SK-N-SH (cell line): ENCODE measurements at regions not wholly inside any gene's neighbourhood (a gene's known extent, or its start where the extent isn't known, plus 50 kb on each side); places are given as distances from the start of the nearest gene placed in this dataset.

ENCODE experiments used
- CTCF ChIA-PET: fragments of 300-600, 350-600 bp; formaldehyde crosslinking; extraction: SDS; loops from one replicate; lab custom pipeline; 2021; lab: Yijun Ruan, JAX
- POLR2A ChIA-PET: fragments of 350-600 bp; sonication (Branson Sonifier 250); formaldehyde crosslinking; extraction: SDS; loops from one replicate; lab custom pipeline; 2020; ENCODE audit warnings: antibody characterized with exemption, inconsistent platforms; lab: Yijun Ruan, JAX
- DNase-seq: peaks from one replicate; pipeline ENCODE4 v3.0.0; 2012
- H2AFZ ChIP-seq: fragments of 200-600 bp; sonication (generic); 2 replicates; pipeline ENCODE4 v1.8.1; 2016; ENCODE audit warnings: antibody characterized with exemption, mild to moderate bottlenecking, low read depth
- H3F3A ChIP-seq: fragments of 200-600 bp; sonication (generic); replicated peaks from 2 replicates; pipeline ENCODE3; 2016; ENCODE audit warnings: antibody characterized with exemption, mild to moderate bottlenecking; ENCODE audit not compliant: insufficient read depth
- H3K27ac ChIP-seq, 2 experiments: fragments of 200-500 bp in 1 of 2; fragments of 200-600 bp in 1 of 2; sonication (Bioruptor generic) in 1 of 2; sonication (generic), shearing (Covaris generic) in 1 of 2; 2 replicates each; pipeline versions ENCODE4 v1.5.1 to v1.6.1; 2014 to 2016; ENCODE audit warnings: low read depth in 2 of 2, inconsistent platforms in 1 of 2, low read length in 1 of 2, mild to moderate bottlenecking in 1 of 2, mixed read lengths in 1 of 2
- H3K27me3 ChIP-seq: fragments of 200-600 bp; sonication (generic), shearing (Covaris generic); 2 replicates; pipeline ENCODE4 v1.6.1; 2016; ENCODE audit warnings: mixed run types; ENCODE audit not compliant: insufficient read depth
- H3K36me3 ChIP-seq, 2 experiments: fragments of 200-500 bp in 1 of 2; fragments of 200-600 bp in 1 of 2; sonication (Bioruptor generic) in 1 of 2; sonication (generic) in 1 of 2; replicated peaks in 1 of 2; 2 replicates each; pipeline versions ENCODE3 to v1.5.1; 2014 to 2016; ENCODE audit warnings: low read length in 1 of 2, mild to moderate bottlenecking in 1 of 2; ENCODE audit not compliant: insufficient read depth in 2 of 2, control insufficient read depth in 1 of 2
- H3K4me1 ChIP-seq, 2 experiments: fragments of 200-500 bp in 1 of 2; fragments of 200-600 bp in 1 of 2; sonication (Bioruptor generic) in 1 of 2; sonication (generic), shearing (Covaris generic) in 1 of 2; 2 replicates each; pipeline versions ENCODE4 v1.5.1 to v1.6.1; 2014 to 2016; ENCODE audit warnings: low read depth in 1 of 2, low read length in 1 of 2, mixed run types in 1 of 2; ENCODE audit not compliant: insufficient read depth in 2 of 2, control insufficient read depth in 1 of 2
- H3K4me2 ChIP-seq: fragments of 200-600 bp; sonication (generic), shearing (Covaris generic); 2 replicates; pipeline ENCODE4 v1.6.1; 2017; ENCODE audit warnings: mixed run types
- H3K4me3 ChIP-seq, 2 experiments: fragments of 200-500 bp in 1 of 2; fragments of 200-600 bp in 1 of 2; sonication (Bioruptor generic) in 1 of 2; sonication (generic), shearing (Covaris generic) in 1 of 2; 2 replicates each; pipeline versions ENCODE4 v1.5.1 to v1.8.1; 2014 to 2016; ENCODE audit warnings: low read depth in 2 of 2, inconsistent platforms in 1 of 2, low read length in 1 of 2, mild to moderate bottlenecking in 1 of 2, mixed read lengths in 1 of 2, moderate library complexity in 1 of 2
- H3K79me2 ChIP-seq: fragments of 200-600 bp; sonication (generic); 2 replicates; pipeline ENCODE4 v1.8.1; 2017; ENCODE audit warnings: mild to moderate bottlenecking; ENCODE audit not compliant: insufficient read depth
- H3K9ac ChIP-seq: fragments of 200-600 bp; sonication (generic); 2 replicates; pipeline ENCODE4 v1.6.1; 2017; ENCODE audit warnings: mixed run types
- H3K9me2 ChIP-seq: fragments of 200-600 bp; sonication (generic); 2 replicates; pipeline ENCODE4 v1.6.1; 2017; ENCODE audit warnings: mixed run types
- H3K9me3 ChIP-seq: fragments of 200-600 bp; sonication (generic); 2 replicates; pipeline ENCODE4 v1.6.1; 2017; ENCODE audit warnings: mixed run types, mild to moderate bottlenecking, moderate library complexity
- H4K20me1 ChIP-seq: fragments of 200-600 bp; sonication (generic); 2 replicates; pipeline ENCODE4 v1.6.1; 2017; ENCODE audit warnings: mild to moderate bottlenecking, mixed run types; ENCODE audit not compliant: insufficient read depth
- EP300 ChIP-seq, 2 experiments: IDR thresholded peaks; 2 replicates each; pipeline versions ENCODE4 v1.4.0 to v1.6.1; 2012; ENCODE audit warnings: borderline replicate concordance in 1 of 2, low read depth in 1 of 2, low read length in 1 of 2
- FOXJ3 ChIP-seq: sonication (generic); formaldehyde crosslinking; IDR thresholded peaks from 2 replicates; pipeline ENCODE4 v1.5.1; 2020; ENCODE audit warnings: mild to moderate bottlenecking, missing genetic modification reagents
- FOXM1 ChIP-seq: IDR thresholded peaks from 2 replicates; pipeline ENCODE4 v1.4.0; 2012; ENCODE audit warnings: low read depth, mild to moderate bottlenecking
- JUND ChIP-seq: IDR thresholded peaks from 2 replicates; pipeline ENCODE4 v1.4.0; 2012
- MXI1 ChIP-seq: IDR thresholded peaks from 2 replicates; pipeline ENCODE4 v1.6.1; 2012; ENCODE audit warnings: mild to moderate bottlenecking, low read depth, low read length, improper control_type of control experiment
- NFIC ChIP-seq: IDR thresholded peaks from 2 replicates; pipeline ENCODE4 v1.4.0; 2012; ENCODE audit warnings: borderline replicate concordance
- RCOR1 ChIP-seq: fragments of 150-350 bp; IDR thresholded peaks from 2 replicates; pipeline ENCODE4 v1.6.1; 2017; ENCODE audit warnings: antibody characterized with exemption, low read length
- SMC3 ChIP-seq: IDR thresholded peaks from 2 replicates; pipeline ENCODE4 v1.6.1; 2012; ENCODE audit warnings: low read depth, low read length, improper control_type of control experiment
- TAF1 ChIP-seq: IDR thresholded peaks from 2 replicates; pipeline ENCODE4 v1.6.1; 2012; ENCODE audit warnings: low read depth, mild to moderate bottlenecking, low read length, moderate library complexity, borderline replicate concordance
- TCF12 ChIP-seq: IDR thresholded peaks from 2 replicates; pipeline ENCODE4 v1.4.0; 2012
- WGBS: methylation state at CpG from one replicate; pipeline ENCODE4 v1.1.6; 2017; ENCODE audit warnings: low lambda C conversion rate; 5-methylcytosine and 5-hydroxymethylcytosine counted together
- TF ChIP-seq, protein P1 (sequence below): fragments of 150-350 bp; IDR thresholded peaks from 2 replicates; pipeline ENCODE4 v1.6.1; 2017; ENCODE audit warnings: antibody characterized with exemption, low read length, low read depth, borderline replicate concordance
- TF ChIP-seq, protein P2 (sequence below): IDR thresholded peaks from 2 replicates; pipeline ENCODE4 v1.4.0; 2012; ENCODE audit warnings: low read depth
- TF ChIP-seq, protein P3 (sequence below): fragments of 200-600 bp; sonication (generic); IDR thresholded peaks from 2 replicates; pipeline ENCODE4 v1.6.1; 2017; ENCODE audit warnings: antibody characterized with exemption, mild to moderate bottlenecking, moderate library complexity
- TF ChIP-seq, protein P4 (sequence below): IDR thresholded peaks from 2 replicates; pipeline ENCODE4 v1.6.1; 2012; ENCODE audit warnings: mild to moderate bottlenecking, low read depth, low read length, moderate library complexity
- TF ChIP-seq, protein P5 (sequence below): IDR thresholded peaks from 2 replicates; pipeline ENCODE4; 2012

- Histone ChIP-seq H4K20me1 (no peaks in the 10 kb centered on the region), H2AFZ (no peak overlapping the region), H3K4me2 (no peak overlapping the region), H3K79me2 (no peaks in the 10 kb centered on the region), H3K36me3 (no peaks in the 10 kb centered on the region), H3K4me1 (no peaks in the 10 kb centered on the region), H3K9me3 (no peaks in the 10 kb centered on the region), H3K9me2 (0 out of 2 replicates have a peak, but pooled peaks cover 3% of the 10 kb centered on the region), H3K9ac (no peak overlapping the region), H3K4me3 (no peak overlapping the region), H3F3A (no peaks in the 10 kb centered on the region), H3K27me3 (no peaks in the 10 kb centered on the region), H3K27ac (no peak overlapping the region)
- CTCF ChIA-PET: no interaction called here
- DNase-seq: no peak
- POLR2A ChIA-PET: no interaction called here
- TF ChIP-seq EP300 (IDR thresholded peaks at IDR 0.05; ENCODE audit: borderline replicate concordance in 1 of 2, low read depth in 1 of 2, low read length in 1 of 2): no peak
- TF ChIP-seq FOXM1: no peak
- TF ChIP-seq MXI1: no peak
- no peak for TF ChIP-seq NFIC
- no peak for TF ChIP-seq TAF1
- TF ChIP-seq, protein P1, sequence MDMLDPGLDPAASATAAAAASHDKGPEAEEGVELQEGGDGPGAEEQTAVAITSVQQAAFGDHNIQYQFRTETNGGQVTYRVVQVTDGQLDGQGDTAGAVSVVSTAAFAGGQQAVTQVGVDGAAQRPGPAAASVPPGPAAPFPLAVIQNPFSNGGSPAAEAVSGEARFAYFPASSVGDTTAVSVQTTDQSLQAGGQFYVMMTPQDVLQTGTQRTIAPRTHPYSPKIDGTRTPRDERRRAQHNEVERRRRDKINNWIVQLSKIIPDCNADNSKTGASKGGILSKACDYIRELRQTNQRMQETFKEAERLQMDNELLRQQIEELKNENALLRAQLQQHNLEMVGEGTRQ: no peak
- TF ChIP-seq, protein P2, sequence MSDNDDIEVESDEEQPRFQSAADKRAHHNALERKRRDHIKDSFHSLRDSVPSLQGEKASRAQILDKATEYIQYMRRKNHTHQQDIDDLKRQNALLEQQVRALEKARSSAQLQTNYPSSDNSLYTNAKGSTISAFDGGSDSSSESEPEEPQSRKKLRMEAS: no peak
- no peak for TF ChIP-seq TCF12
- WGBS: 38% methylated on average over 5 of the region's 5 CpGs
Measured at GRCh38 chr3:81105789-81106488, 655.5 kb downstream of the GBE1 start.

- WGBS: 20% methylated on average over 2 of the region's 2 CpGs
- POLR2A ChIA-PET: no interaction called here
- no peak overlapping the region for H3K4me3 ChIP-seq
Measured at GRCh38 chr3:81105206-81105605, 656.2 kb downstream of the GBE1 start.

More at GRCh38 chr3:81105206-81105605, 656.2 kb downstream of the GBE1 start:
- TF ChIP-seq SMC3 (no peak), MXI1 (no peak), JUND (no peak), FOXJ3 (CRISPR knock-in tag) (no peak), RCOR1 (no peak)
- TF ChIP-seq, protein P3, sequence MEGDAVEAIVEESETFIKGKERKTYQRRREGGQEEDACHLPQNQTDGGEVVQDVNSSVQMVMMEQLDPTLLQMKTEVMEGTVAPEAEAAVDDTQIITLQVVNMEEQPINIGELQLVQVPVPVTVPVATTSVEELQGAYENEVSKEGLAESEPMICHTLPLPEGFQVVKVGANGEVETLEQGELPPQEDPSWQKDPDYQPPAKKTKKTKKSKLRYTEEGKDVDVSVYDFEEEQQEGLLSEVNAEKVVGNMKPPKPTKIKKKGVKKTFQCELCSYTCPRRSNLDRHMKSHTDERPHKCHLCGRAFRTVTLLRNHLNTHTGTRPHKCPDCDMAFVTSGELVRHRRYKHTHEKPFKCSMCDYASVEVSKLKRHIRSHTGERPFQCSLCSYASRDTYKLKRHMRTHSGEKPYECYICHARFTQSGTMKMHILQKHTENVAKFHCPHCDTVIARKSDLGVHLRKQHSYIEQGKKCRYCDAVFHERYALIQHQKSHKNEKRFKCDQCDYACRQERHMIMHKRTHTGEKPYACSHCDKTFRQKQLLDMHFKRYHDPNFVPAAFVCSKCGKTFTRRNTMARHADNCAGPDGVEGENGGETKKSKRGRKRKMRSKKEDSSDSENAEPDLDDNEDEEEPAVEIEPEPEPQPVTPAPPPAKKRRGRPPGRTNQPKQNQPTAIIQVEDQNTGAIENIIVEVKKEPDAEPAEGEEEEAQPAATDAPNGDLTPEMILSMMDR: no peak
- TF ChIP-seq, protein P4, sequence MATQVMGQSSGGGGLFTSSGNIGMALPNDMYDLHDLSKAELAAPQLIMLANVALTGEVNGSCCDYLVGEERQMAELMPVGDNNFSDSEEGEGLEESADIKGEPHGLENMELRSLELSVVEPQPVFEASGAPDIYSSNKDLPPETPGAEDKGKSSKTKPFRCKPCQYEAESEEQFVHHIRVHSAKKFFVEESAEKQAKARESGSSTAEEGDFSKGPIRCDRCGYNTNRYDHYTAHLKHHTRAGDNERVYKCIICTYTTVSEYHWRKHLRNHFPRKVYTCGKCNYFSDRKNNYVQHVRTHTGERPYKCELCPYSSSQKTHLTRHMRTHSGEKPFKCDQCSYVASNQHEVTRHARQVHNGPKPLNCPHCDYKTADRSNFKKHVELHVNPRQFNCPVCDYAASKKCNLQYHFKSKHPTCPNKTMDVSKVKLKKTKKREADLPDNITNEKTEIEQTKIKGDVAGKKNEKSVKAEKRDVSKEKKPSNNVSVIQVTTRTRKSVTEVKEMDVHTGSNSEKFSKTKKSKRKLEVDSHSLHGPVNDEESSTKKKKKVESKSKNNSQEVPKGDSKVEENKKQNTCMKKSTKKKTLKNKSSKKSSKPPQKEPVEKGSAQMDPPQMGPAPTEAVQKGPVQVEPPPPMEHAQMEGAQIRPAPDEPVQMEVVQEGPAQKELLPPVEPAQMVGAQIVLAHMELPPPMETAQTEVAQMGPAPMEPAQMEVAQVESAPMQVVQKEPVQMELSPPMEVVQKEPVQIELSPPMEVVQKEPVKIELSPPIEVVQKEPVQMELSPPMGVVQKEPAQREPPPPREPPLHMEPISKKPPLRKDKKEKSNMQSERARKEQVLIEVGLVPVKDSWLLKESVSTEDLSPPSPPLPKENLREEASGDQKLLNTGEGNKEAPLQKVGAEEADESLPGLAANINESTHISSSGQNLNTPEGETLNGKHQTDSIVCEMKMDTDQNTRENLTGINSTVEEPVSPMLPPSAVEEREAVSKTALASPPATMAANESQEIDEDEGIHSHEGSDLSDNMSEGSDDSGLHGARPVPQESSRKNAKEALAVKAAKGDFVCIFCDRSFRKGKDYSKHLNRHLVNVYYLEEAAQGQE: no peak
- TF ChIP-seq, protein P1: no peak
- TF ChIP-seq, protein P5, sequence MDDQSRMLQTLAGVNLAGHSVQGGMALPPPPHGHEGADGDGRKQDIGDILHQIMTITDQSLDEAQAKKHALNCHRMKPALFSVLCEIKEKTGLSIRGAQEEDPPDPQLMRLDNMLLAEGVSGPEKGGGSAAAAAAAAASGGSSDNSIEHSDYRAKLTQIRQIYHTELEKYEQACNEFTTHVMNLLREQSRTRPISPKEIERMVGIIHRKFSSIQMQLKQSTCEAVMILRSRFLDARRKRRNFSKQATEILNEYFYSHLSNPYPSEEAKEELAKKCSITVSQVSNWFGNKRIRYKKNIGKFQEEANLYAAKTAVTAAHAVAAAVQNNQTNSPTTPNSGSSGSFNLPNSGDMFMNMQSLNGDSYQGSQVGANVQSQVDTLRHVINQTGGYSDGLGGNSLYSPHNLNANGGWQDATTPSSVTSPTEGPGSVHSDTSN: no peak
- H3K36me3 ChIP-seq: no peaks in the 10 kb centered on the region
- CTCF ChIA-PET: interaction anchor here (1.2 kb wide), 1 partner anchor 9 kb away, joined by 4 read pairs; no protein-coding TSS in a partner anchor
- H3K9ac ChIP-seq: no peak overlapping the region
- H3K27ac ChIP-seq: no peak overlapping the region
- no peaks in the 10 kb centered on the region for H3K9me2 ChIP-seq
- H3K4me1 ChIP-seq: no peaks in the 10 kb centered on the region
- no peak for DNase-seq
- H3K9me3 ChIP-seq: no peaks in the 10 kb centered on the region
- H4K20me1 ChIP-seq: no peaks in the 10 kb centered on the region
- no peak overlapping the region for H2AFZ ChIP-seq
- H3K27me3 ChIP-seq: no peaks in the 10 kb centered on the region
- H3K4me2 ChIP-seq: no peak overlapping the region
- no peaks in the 10 kb centered on the region for H3K79me2 ChIP-seq
- H3F3A ChIP-seq: no peaks in the 10 kb centered on the region
